ENCODE measurements at regions not wholly inside any gene's neighbourhood (a gene's known extent, or its start where the extent isn't known, plus 50 kb on each side); places are given as distances from the start of the nearest gene placed in this dataset.

DNA sequence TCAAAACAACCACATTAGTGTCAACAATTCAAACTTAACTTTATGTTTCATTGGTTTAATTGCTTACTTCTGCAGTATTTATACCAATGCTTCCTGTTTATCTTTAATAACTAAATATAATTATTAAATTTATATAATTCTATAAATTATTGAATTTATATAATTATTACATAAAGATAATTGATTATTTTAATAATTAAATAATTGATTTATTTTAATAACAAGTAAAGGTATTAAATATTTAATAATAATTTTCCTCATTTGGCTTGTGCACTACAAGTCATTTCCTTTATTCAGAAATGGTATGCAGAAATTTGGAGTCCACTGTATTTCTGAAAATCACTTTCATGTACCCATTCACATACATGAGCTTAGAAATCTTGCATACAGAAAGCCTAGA is 156.2 kb upstream of the NSMCE3 start:
- ATAC-seq (ENCODE audit: low read depth) (no peak), DNase-seq (no peak)
- no peak for TF ChIP-seq SMC3 (IDR thresholded peaks at IDR 0.05; ENCODE audit: low read depth, low read length)
- TF ChIP-seq, protein P1, sequence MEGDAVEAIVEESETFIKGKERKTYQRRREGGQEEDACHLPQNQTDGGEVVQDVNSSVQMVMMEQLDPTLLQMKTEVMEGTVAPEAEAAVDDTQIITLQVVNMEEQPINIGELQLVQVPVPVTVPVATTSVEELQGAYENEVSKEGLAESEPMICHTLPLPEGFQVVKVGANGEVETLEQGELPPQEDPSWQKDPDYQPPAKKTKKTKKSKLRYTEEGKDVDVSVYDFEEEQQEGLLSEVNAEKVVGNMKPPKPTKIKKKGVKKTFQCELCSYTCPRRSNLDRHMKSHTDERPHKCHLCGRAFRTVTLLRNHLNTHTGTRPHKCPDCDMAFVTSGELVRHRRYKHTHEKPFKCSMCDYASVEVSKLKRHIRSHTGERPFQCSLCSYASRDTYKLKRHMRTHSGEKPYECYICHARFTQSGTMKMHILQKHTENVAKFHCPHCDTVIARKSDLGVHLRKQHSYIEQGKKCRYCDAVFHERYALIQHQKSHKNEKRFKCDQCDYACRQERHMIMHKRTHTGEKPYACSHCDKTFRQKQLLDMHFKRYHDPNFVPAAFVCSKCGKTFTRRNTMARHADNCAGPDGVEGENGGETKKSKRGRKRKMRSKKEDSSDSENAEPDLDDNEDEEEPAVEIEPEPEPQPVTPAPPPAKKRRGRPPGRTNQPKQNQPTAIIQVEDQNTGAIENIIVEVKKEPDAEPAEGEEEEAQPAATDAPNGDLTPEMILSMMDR (conservative IDR thresholded peaks at IDR 0.05; ENCODE audit: low read depth, low read length): no peak
- no peak for TF ChIP-seq RCOR1 (IDR thresholded peaks at IDR 0.05; ENCODE audit: insufficient replicate concordance, low read length)
- TF ChIP-seq NFE2L2 (IDR thresholded peaks at IDR 0.05; ENCODE audit: low read depth, low read length): no peak
- no peak for TF ChIP-seq MAZ (IDR thresholded peaks at IDR 0.05; ENCODE audit: borderline replicate concordance, low read depth, low read length)
- no peak for TF ChIP-seq BHLHE40 (IDR thresholded peaks at IDR 0.05; ENCODE audit: low read depth, low read length)
- TF ChIP-seq, protein P2, sequence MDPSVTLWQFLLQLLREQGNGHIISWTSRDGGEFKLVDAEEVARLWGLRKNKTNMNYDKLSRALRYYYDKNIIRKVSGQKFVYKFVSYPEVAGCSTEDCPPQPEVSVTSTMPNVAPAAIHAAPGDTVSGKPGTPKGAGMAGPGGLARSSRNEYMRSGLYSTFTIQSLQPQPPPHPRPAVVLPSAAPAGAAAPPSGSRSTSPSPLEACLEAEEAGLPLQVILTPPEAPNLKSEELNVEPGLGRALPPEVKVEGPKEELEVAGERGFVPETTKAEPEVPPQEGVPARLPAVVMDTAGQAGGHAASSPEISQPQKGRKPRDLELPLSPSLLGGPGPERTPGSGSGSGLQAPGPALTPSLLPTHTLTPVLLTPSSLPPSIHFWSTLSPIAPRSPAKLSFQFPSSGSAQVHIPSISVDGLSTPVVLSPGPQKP (IDR thresholded peaks at IDR 0.05; ENCODE audit: borderline replicate concordance, low read depth, low read length): no peak
- TF ChIP-seq POLR2A (IDR thresholded peaks at IDR 0.05; ENCODE audit: low read depth, low read length): no peak
- TF ChIP-seq MAFK (IDR thresholded peaks at IDR 0.05; ENCODE audit: low read depth, low read length): no peak
- no peak for TF ChIP-seq RAD21 (IDR thresholded peaks at IDR 0.05; ENCODE audit: low read length)
- TF ChIP-seq CEBPB (IDR thresholded peaks at IDR 0.05; ENCODE audit: low read depth, low read length): no peak
- TF ChIP-seq FOS (IDR thresholded peaks at IDR 0.05; ENCODE audit: low read depth, low read length): no peak
- no peak for TF ChIP-seq RFX5 (IDR thresholded peaks at IDR 0.05; ENCODE audit: low read depth, low read length)
- TF ChIP-seq, protein P3, sequence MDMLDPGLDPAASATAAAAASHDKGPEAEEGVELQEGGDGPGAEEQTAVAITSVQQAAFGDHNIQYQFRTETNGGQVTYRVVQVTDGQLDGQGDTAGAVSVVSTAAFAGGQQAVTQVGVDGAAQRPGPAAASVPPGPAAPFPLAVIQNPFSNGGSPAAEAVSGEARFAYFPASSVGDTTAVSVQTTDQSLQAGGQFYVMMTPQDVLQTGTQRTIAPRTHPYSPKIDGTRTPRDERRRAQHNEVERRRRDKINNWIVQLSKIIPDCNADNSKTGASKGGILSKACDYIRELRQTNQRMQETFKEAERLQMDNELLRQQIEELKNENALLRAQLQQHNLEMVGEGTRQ (IDR thresholded peaks at IDR 0.05; ENCODE audit: low read depth, low read length): no peak
- no peak for TF ChIP-seq MXI1 (IDR thresholded peaks at IDR 0.05; ENCODE audit: borderline replicate concordance, low read depth, low read length)
- no peak overlapping the region for H2AK9ac ChIP-seq (replicated peaks; ENCODE audit: low read depth, low read length, poor library complexity)
- no peak overlapping the region for H2BK20ac ChIP-seq (ENCODE audit: low read depth, low read length)
- no peak overlapping the region for H4K91ac ChIP-seq (ENCODE audit: insufficient read depth, low read depth, low read length)
- no peaks in the 10 kb centered on the region for H3K27me3 ChIP-seq (ENCODE audit: control insufficient read depth, insufficient read depth, low read length)
- H3K9me3 ChIP-seq (ENCODE audit: control insufficient read depth, insufficient read depth, low read length): no peaks in the 10 kb centered on the region
- no peak overlapping the region for H3K14ac ChIP-seq (replicated peaks; ENCODE audit: low read depth, low read length)
- H3K9me1 ChIP-seq (ENCODE audit: insufficient read depth, low read length): no peaks in the 10 kb centered on the region
- H3K18ac ChIP-seq (ENCODE audit: low read depth, low read length): no peak overlapping the region
- dilution Hi-C loops (cut with HindIII; ENCODE audit: low sequenced_read_pairs, unreplicated experiment) (no loop called here), intact Hi-C loops (cut with micrococcal nuclease) (no loop called here), in situ Hi-C loops (cut with MboI; ENCODE audit: low sequenced_read_pairs) (no loop called here)
- no peak overlapping the region for H4K5ac ChIP-seq (ENCODE audit: low read depth, low read length)
- H3K56ac ChIP-seq (ENCODE audit: extremely low read depth, insufficient read depth, low read length): no peak overlapping the region
- no peaks in the 10 kb centered on the region for H3K4me1 ChIP-seq (ENCODE audit: control insufficient read depth, insufficient read depth, low read length)
- H3K79me1 ChIP-seq (ENCODE audit: low read depth in 1 of 2, low read length in 2 of 2): no peaks in the 10 kb centered on the region
- H2BK120ac ChIP-seq (ENCODE audit: low read depth, low read length): no peak overlapping the region
- H3K4me3 ChIP-seq (ENCODE audit: insufficient read depth, low read depth, low read length): no peak overlapping the region
- POLR2A ChIA-PET (ENCODE audit: unreplicated experiment): no interaction called here
- no TSS peak for BruUV-seq (replicated peaks)
- H2AK5ac ChIP-seq (ENCODE audit: low read depth, low read length): no peak overlapping the region
- CTCF ChIA-PET: no interaction called here
- H3K9ac ChIP-seq (ENCODE audit: low read depth, low read length): no peak overlapping the region
- H4K20me1 ChIP-seq (ENCODE audit: insufficient read depth, low read length): no peaks in the 10 kb centered on the region; the same call in 1 of the 2 replicates
- no peak overlapping the region for H3K27ac ChIP-seq (ENCODE audit: insufficient read depth, low read length)
- no peak overlapping the region for H2AFZ ChIP-seq (replicated peaks; ENCODE audit: low read length, poor library complexity)
- H3K4ac ChIP-seq (ENCODE audit: low read depth, low read length): no peak overlapping the region
- H4K8ac ChIP-seq (ENCODE audit: low read depth in 2 of 2, low read length in 2 of 2): no peak overlapping the region
- H3K23ac ChIP-seq (ENCODE audit: low read depth, low read length): no peak overlapping the region
- H2BK5ac ChIP-seq (ENCODE audit: low read depth, low read length, poor library complexity, severe bottlenecking): no peak overlapping the region
- H3K4me2 ChIP-seq (ENCODE audit: low read depth, low read length): no peak overlapping the region
- no peaks in the 10 kb centered on the region for H3K36me3 ChIP-seq (ENCODE audit: control insufficient read depth, insufficient read depth, low read length)
- no peak overlapping the region for H2BK15ac ChIP-seq (ENCODE audit: low read depth, low read length)
